ENCODE measurements at regions not wholly inside any gene's neighbourhood (a gene's known extent, or its start where the extent isn't known, plus 50 kb on each side); places are given as distances from the start of the nearest gene placed in this dataset.
A peak's percentile ranks its signal among the peaks of the same experiment; 100 is the strongest.

DNA sequence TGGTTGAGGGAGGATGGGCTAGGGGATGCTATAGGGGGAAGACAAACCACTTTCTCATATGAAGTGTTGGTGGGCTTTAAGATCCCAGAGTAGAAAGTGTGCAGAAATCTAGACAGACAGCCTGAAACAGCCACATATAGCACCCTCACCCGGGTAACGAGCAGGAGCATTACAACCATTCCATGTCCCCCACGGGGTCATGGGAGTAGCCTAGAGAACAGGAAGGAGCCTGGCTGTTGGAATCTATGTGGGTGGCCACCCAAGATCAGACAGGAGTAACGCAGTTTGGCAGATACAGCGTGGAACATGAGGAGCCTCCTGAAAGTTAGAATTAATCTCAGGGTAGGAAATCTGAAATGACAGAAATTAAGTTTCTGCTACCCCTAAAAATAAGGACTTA is 146.1 kb upstream of the RAI14 start:
- TF ChIP-seq, protein P1, sequence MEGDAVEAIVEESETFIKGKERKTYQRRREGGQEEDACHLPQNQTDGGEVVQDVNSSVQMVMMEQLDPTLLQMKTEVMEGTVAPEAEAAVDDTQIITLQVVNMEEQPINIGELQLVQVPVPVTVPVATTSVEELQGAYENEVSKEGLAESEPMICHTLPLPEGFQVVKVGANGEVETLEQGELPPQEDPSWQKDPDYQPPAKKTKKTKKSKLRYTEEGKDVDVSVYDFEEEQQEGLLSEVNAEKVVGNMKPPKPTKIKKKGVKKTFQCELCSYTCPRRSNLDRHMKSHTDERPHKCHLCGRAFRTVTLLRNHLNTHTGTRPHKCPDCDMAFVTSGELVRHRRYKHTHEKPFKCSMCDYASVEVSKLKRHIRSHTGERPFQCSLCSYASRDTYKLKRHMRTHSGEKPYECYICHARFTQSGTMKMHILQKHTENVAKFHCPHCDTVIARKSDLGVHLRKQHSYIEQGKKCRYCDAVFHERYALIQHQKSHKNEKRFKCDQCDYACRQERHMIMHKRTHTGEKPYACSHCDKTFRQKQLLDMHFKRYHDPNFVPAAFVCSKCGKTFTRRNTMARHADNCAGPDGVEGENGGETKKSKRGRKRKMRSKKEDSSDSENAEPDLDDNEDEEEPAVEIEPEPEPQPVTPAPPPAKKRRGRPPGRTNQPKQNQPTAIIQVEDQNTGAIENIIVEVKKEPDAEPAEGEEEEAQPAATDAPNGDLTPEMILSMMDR (IDR thresholded peaks at IDR 0.05; ENCODE audit: low read length, missing control alignments): no peak
- DNase-seq (ENCODE audit: low read depth): no peak
- no peak overlapping the region for H3K4me3 ChIP-seq (replicated peaks; ENCODE audit: low read depth, low read length)

DNA sequence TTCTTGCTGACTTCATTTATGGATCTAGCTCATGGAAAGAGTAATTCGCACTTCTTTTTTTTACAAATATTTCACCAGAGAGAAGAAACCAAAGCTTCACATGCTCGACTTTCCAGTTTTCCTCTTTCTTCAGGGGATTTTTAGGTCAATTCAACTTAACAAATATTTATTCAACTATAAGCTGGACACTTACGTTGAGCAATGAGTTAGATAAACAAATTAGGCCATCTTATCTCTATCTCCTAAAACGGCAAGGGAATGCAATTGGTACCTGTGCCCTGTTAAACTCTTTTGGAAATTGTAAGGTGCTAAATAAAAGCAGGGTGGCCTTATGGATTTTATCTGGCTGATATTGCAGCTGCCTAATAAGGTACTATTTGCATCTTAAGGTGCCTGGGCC is 145.1 kb upstream of the RAI14 start:
- TF ChIP-seq, protein P1 (IDR thresholded peaks at IDR 0.05; ENCODE audit: low read length, missing control alignments): no peak
- DNase-seq (ENCODE audit: low read depth): no peak
- no peak overlapping the region for H3K4me3 ChIP-seq (replicated peaks; ENCODE audit: low read depth, low read length)

DNA sequence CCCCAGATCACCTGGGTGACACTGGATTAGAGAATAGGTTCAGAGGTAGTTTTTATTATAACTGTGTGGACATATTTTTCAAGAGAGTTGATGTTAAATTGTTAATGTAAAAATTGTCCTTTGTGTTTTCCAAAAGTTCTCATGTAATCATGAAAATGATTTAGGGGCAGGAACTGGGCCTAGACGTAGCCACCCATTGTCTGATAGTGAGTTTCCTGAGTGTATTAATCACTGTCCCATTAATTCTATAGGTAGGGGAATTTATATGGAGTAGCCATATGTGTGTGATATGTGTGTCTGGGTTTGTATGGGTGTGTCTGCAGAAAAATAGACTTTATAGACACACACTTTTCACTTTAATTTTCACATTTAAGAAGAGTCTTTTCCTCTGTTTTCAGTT is 144.6 kb upstream of the RAI14 start:
- no peak overlapping the region for H3K4me3 ChIP-seq (replicated peaks; ENCODE audit: low read depth, low read length)
- no peak for DNase-seq (ENCODE audit: low read depth)
- TF ChIP-seq, protein P1 (IDR thresholded peaks at IDR 0.05; ENCODE audit: low read length, missing control alignments): no peak

DNA sequence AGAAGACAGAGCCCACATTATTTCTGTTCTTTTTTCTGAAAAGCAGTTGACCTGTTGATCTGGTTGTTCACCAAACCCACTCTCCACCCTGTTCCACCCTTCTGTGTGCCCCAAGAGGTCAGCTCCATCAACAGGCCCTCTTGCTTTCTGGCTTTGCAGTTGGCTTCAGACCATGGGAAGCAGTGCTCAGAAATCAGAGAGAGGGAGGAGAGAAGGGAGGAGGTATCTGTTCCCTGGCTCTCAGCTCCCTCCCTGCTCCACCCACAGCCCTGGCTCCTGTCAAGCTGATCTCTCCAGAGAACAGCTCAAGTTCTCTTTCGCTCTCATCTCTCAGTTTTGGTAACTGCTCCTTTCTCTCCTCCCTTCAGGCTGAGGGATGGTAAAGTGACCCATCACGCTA is 144.2 kb upstream of the RAI14 start:
- TF ChIP-seq, protein P1 (IDR thresholded peaks at IDR 0.05; ENCODE audit: low read length, missing control alignments): no peak
- peak; percentile 54 for DNase-seq (ENCODE audit: low read depth)
- H3K4me3 ChIP-seq (replicated peaks; ENCODE audit: low read depth, low read length): no peak overlapping the region

DNA sequence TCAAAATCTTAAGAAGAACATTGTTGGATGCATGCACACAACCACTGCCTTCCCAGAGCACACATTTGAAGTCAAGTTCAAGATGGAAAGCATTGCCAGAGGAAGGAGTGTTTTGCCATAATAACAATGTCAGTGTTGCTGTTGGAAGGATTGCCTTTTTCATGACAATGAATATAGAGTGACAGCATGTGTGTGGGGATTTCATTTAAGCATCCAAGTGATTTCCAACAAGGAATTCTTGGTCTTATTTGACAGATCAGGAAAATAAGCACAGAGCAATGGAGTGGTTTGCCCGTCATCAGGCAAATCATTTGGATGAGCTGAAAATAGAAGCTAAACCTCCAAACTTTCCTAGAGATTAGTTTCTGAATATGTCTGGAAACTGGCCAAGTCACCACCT is 140.0 kb upstream of the RAI14 start:
- no peak overlapping the region for H3K4me3 ChIP-seq (replicated peaks; ENCODE audit: low read depth, low read length)
- TF ChIP-seq, protein P1 (IDR thresholded peaks at IDR 0.05; ENCODE audit: low read length, missing control alignments): no peak
- DNase-seq (ENCODE audit: low read depth): no peak

DNA sequence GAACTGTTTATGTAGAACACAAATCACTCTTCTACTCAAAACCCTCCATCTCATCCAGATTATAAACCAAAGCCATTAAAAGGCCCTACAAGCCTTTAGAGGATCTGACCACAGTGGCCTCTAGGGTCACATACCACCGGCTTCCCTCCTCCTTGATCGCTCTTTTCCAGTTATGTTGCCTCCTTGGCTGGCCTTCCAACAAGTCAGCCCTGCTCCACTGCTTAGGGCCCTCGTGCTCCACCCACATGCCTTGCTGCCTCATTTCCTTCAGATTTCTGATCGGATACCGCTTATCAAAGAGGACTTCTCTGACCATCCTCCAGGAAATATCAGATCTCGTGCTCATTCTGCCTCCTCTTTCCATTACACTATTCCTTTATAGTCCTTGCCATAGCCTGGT is 139.4 kb upstream of the RAI14 start:
- H3K4me3 ChIP-seq (replicated peaks; ENCODE audit: low read depth, low read length): no peak overlapping the region
- DNase-seq (ENCODE audit: low read depth): no peak
- TF ChIP-seq, protein P1 (IDR thresholded peaks at IDR 0.05; ENCODE audit: low read length, missing control alignments): no peak

DNA sequence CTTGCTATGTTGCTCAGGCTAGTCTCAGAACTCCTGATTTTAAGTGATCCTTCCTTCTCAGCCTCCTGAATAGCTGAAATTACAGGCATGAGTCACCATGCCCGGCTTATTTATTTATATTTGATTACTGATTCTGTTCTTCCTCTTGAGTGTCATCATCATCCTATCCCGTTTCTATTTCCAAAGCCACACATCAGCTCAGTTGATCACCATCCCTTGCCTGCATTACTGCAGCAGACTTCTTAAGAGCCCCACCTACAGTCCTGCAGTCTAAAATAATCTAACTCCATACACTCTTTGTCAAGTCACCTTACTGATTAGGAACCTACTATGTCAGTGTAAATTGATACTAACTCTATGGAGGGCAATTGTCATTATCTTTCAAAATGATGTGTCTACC is 138.9 kb upstream of the RAI14 start:
- peak; percentile 46 for DNase-seq (ENCODE audit: low read depth)
- no peak overlapping the region for H3K4me3 ChIP-seq (replicated peaks; ENCODE audit: low read depth, low read length)
- TF ChIP-seq, protein P1 (IDR thresholded peaks at IDR 0.05; ENCODE audit: low read length, missing control alignments): no peak

Data from fibroblast of pulmonary artery (primary cell).